Spleen (tissue), 7 donors: ENCODE measurements at regions not wholly inside any gene's neighbourhood (a gene's known extent, or its start where the extent isn't known, plus 50 kb on each side); places are given as distances from the start of the nearest gene placed in this dataset.

Experiments used
- CTCF ChIP-seq, 11 experiments: fragments of 200-600 bp in 7 of 11; fragments of 450-650 bp in 4 of 11; sonication (generic) in 4 of 11; IDR thresholded peaks in 8 of 11; conservative IDR thresholded peaks in 3 of 11; 1 replicate in 7 of 11; 2 replicates in 4 of 11; pipeline versions ENCODE4 v1.4.0 to v1.8.0; 2016 to 2021; ENCODE audit warnings: antibody characterized with exemption in 11 of 11, inconsistent platforms in 4 of 11, mild to moderate bottlenecking in 1 of 11
- POLR2A ChIP-seq, 3 donors: fragments of 450-650 bp; IDR thresholded peaks; one replicate each; pipeline ENCODE4 v1.5.1; 2017; ENCODE audit warnings: antibody characterized with exemption in 3 of 3, mild to moderate bottlenecking in 1 of 3
- POLR2AphosphoS5 ChIP-seq, 3 donors: sonication (generic); formaldehyde crosslinking; IDR thresholded peaks; one replicate each; pipeline ENCODE4 v1.5.1; 2017; ENCODE audit warnings: antibody characterized with exemption in 3 of 3
- donor health status: DM: no; HTN: no; CAD: no; lungs with moderate emphysema.
- donor health status: DM: no; HTN: no; CAD: no.
- donor health status: DM: no; HTN: no; CAD: no.

GRCh38 chr5:152470167-152470566, 65.1 kb upstream of the NMUR2 start:
- no peak for TF ChIP-seq CTCF (IDR thresholded peaks at IDR 0.05 in 8 of 11, conservative IDR thresholded peaks at IDR 0.05 in 3 of 11)
- TF ChIP-seq POLR2AphosphoS5 (IDR thresholded peaks at IDR 0.05), result no peak
- TF ChIP-seq POLR2A (IDR thresholded peaks at IDR 0.05), result no peak
